ENCODE measurements at regions not wholly inside any gene's neighbourhood (a gene's known extent, or its start where the extent isn't known, plus 50 kb on each side); places are given as distances from the start of the nearest gene placed in this dataset.

- TF ChIP-seq POLR2A (IDR thresholded peaks at IDR 0.05; ENCODE audit: low read depth, low read length) = no peak
- FAIRE-seq (no peak), DNase-seq (ENCODE audit: insufficient read length, low spot score) (no peak)
Observed at GRCh38 chr4:53800741-53801140, 209.5 kb upstream of the LNX1 start.

GRCh38 chr4:53793096-53793495 is 201.8 kb upstream of the LNX1 start:
- FAIRE-seq (no peak), DNase-seq (ENCODE audit: insufficient read length, low spot score) (no peak)
- TF ChIP-seq POLR2A (IDR thresholded peaks at IDR 0.05; ENCODE audit: low read depth, low read length) = no peak

GRCh38 chr4:53790286-53790685 is 199.0 kb upstream of the LNX1 start:
- TF ChIP-seq POLR2A (IDR thresholded peaks at IDR 0.05; ENCODE audit: low read depth, low read length) = no peak
- DNase-seq (ENCODE audit: insufficient read length, low spot score) (no peak), FAIRE-seq (no peak)

- DNase-seq (ENCODE audit: insufficient read length, low spot score) (no peak), FAIRE-seq (no peak)
- no peak for TF ChIP-seq POLR2A (IDR thresholded peaks at IDR 0.05; ENCODE audit: low read depth, low read length)
Observed at GRCh38 chr4:53788621-53789020, 197.3 kb upstream of the LNX1 start.

GRCh38 chr4:53788011-53788410 is 196.7 kb upstream of the LNX1 start:
- no peak for DNase-seq (ENCODE audit: insufficient read length, low spot score)
- no peak for TF ChIP-seq POLR2A (IDR thresholded peaks at IDR 0.05; ENCODE audit: low read depth, low read length)
- FAIRE-seq = no peak

GRCh38 chr4:53786632-53787031 is 195.3 kb upstream of the LNX1 start:
- FAIRE-seq (no peak), DNase-seq (ENCODE audit: insufficient read length, low spot score) (no peak)
- TF ChIP-seq POLR2A (IDR thresholded peaks at IDR 0.05; ENCODE audit: low read depth, low read length) = no peak

GRCh38 chr4:53785996-53786395 is 194.7 kb upstream of the LNX1 start:
- FAIRE-seq = no peak
- no peak for TF ChIP-seq POLR2A (IDR thresholded peaks at IDR 0.05; ENCODE audit: low read depth, low read length)
- DNase-seq (ENCODE audit: insufficient read length, low spot score) = no peak

GRCh38 chr4:53784112-53784511 is 192.8 kb upstream of the LNX1 start:
- no peak for TF ChIP-seq POLR2A (IDR thresholded peaks at IDR 0.05; ENCODE audit: low read depth, low read length)
- DNase-seq (ENCODE audit: insufficient read length, low spot score) (no peak), FAIRE-seq (no peak)

- DNase-seq (ENCODE audit: insufficient read length, low spot score) (no peak), FAIRE-seq (no peak)
- TF ChIP-seq POLR2A (IDR thresholded peaks at IDR 0.05; ENCODE audit: low read depth, low read length) = no peak
Observed at GRCh38 chr4:53783208-53783859, 192.0 kb upstream of the LNX1 start.

GRCh38 chr4:53782458-53782845 is 191.2 kb upstream of the LNX1 start:
- no peak for DNase-seq (ENCODE audit: insufficient read length, low spot score)
- FAIRE-seq = no peak
- TF ChIP-seq POLR2A (IDR thresholded peaks at IDR 0.05; ENCODE audit: low read depth, low read length) = no peak

- DNase-seq (ENCODE audit: insufficient read length, low spot score) (no peak), FAIRE-seq (no peak)
- TF ChIP-seq POLR2A (IDR thresholded peaks at IDR 0.05; ENCODE audit: low read depth, low read length) = no peak
Observed at GRCh38 chr4:53781629-53782457, 190.6 kb upstream of the LNX1 start.

- DNase-seq (ENCODE audit: insufficient read length, low spot score) (no peak), FAIRE-seq (no peak)
- TF ChIP-seq POLR2A (IDR thresholded peaks at IDR 0.05; ENCODE audit: low read depth, low read length) = no peak
Observed at GRCh38 chr4:53780736-53781400, 189.6 kb upstream of the LNX1 start.

GRCh38 chr4:53779025-53779424 is 187.7 kb upstream of the LNX1 start:
- FAIRE-seq (no peak), DNase-seq (ENCODE audit: insufficient read length, low spot score) (no peak)
- TF ChIP-seq POLR2A (IDR thresholded peaks at IDR 0.05; ENCODE audit: low read depth, low read length) = no peak

GRCh38 chr4:53778155-53778554 is 186.9 kb upstream of the LNX1 start:
- DNase-seq (ENCODE audit: insufficient read length, low spot score) (no peak), FAIRE-seq (no peak)
- TF ChIP-seq POLR2A (IDR thresholded peaks at IDR 0.05; ENCODE audit: low read depth, low read length) = no peak
